ENCODE measurements at regions not wholly inside any gene's neighbourhood (a gene's known extent, or its start where the extent isn't known, plus 50 kb on each side); places are given as distances from the start of the nearest gene placed in this dataset.
"Not testable (repeated sequence)": the region's sequence is repeated elsewhere in the genome, so short reads cannot be mapped to it uniquely, and the experiment has no call there.

DNA sequence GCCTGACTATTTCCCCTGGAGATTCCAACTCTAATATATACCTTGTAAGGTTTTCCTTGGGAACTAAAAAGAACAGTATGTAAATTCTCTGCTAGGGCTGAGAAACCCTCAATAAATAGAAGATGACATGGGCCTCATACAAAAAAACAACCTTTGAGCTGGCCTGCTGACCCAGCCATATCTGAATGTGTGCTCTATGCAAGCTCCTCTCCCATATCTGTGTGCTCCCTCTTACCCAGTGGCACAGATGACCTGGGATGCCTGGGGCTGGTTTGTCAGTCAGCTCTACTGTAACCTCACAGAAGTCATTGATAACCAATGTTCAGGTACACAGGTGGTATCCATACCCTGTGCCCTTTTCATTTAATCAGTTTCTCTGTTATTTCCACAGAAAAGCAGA, 329.2 kb downstream of the SEC16B start (continued):
- TF ChIP-seq, protein P1, sequence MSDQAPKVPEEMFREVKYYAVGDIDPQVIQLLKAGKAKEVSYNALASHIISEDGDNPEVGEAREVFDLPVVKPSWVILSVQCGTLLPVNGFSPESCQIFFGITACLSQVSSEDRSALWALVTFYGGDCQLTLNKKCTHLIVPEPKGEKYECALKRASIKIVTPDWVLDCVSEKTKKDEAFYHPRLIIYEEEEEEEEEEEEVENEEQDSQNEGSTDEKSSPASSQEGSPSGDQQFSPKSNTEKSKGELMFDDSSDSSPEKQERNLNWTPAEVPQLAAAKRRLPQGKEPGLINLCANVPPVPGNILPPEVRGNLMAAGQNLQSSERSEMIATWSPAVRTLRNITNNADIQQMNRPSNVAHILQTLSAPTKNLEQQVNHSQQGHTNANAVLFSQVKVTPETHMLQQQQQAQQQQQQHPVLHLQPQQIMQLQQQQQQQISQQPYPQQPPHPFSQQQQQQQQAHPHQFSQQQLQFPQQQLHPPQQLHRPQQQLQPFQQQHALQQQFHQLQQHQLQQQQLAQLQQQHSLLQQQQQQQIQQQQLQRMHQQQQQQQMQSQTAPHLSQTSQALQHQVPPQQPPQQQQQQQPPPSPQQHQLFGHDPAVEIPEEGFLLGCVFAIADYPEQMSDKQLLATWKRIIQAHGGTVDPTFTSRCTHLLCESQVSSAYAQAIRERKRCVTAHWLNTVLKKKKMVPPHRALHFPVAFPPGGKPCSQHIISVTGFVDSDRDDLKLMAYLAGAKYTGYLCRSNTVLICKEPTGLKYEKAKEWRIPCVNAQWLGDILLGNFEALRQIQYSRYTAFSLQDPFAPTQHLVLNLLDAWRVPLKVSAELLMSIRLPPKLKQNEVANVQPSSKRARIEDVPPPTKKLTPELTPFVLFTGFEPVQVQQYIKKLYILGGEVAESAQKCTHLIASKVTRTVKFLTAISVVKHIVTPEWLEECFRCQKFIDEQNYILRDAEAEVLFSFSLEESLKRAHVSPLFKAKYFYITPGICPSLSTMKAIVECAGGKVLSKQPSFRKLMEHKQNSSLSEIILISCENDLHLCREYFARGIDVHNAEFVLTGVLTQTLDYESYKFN (CRISPR knock-in tag; conservative IDR thresholded peaks at IDR 0.05), result 0 out of 2 replicates have a peak, but pooled peaks have one; percentile 17
- TF ChIP-seq ZNF614 (CRISPR knock-in tag; IDR thresholded peaks at IDR 0.05; ENCODE audit: borderline replicate concordance) (no peak), RBAK (CRISPR knock-in tag; IDR thresholded peaks at IDR 0.05) (no peak), ZSCAN31 (CRISPR knock-in tag; IDR thresholded peaks at IDR 0.05; ENCODE audit: low read depth) (no peak), CBX5 (CRISPR knock-in tag; IDR thresholded peaks at IDR 0.05; ENCODE audit: borderline replicate concordance) (no peak), SP1 (IDR thresholded peaks at IDR 0.05) (no peak), SP1 (CRISPR knock-in tag; IDR thresholded peaks at IDR 0.05) (no peak), ZNF660 (CRISPR knock-in tag; IDR thresholded peaks at IDR 0.05; ENCODE audit: borderline replicate concordance, low read depth) (no peak), JUNB (CRISPR knock-in tag; IDR thresholded peaks at IDR 0.05; ENCODE audit: borderline replicate concordance) (no peak)
- TF ChIP-seq, protein P2, sequence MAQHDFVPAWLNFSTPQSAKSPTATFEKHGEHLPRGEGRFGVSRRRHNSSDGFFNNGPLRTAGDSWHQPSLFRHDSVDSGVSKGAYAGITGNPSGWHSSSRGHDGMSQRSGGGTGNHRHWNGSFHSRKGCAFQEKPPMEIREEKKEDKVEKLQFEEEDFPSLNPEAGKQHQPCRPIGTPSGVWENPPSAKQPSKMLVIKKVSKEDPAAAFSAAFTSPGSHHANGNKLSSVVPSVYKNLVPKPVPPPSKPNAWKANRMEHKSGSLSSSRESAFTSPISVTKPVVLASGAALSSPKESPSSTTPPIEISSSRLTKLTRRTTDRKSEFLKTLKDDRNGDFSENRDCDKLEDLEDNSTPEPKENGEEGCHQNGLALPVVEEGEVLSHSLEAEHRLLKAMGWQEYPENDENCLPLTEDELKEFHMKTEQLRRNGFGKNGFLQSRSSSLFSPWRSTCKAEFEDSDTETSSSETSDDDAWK (CRISPR knock-in tag; IDR thresholded peaks at IDR 0.05), result no peak
- TF ChIP-seq, protein P3, sequence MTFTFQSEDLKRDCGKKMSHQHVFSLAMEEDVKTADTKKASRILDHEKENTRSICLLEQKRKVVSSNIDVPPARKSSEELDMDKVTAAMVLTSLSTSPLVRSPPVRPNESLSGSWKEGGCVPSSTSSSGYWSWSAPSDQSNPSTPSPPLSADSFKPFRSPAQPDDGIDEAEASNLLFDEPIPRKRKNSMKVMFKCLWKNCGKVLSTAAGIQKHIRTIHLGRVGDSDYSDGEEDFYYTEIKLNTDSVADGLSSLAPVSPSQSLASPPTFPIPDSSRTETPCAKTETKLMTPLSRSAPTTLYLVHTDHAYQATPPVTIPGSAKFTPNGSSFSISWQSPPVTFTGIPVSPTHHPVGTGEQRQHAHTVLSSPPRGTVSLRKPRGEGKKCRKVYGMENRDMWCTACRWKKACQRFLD (CRISPR knock-in tag; IDR thresholded peaks at IDR 0.05; ENCODE audit: borderline replicate concordance), result no peak
- TF ChIP-seq, protein P4, sequence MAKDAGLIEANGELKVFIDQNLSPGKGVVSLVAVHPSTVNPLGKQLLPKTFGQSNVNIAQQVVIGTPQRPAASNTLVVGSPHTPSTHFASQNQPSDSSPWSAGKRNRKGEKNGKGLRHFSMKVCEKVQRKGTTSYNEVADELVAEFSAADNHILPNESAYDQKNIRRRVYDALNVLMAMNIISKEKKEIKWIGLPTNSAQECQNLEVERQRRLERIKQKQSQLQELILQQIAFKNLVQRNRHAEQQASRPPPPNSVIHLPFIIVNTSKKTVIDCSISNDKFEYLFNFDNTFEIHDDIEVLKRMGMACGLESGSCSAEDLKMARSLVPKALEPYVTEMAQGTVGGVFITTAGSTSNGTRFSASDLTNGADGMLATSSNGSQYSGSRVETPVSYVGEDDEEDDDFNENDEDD (CRISPR knock-in tag; IDR thresholded peaks at IDR 0.05; ENCODE audit: borderline replicate concordance), result no peak

DNA sequence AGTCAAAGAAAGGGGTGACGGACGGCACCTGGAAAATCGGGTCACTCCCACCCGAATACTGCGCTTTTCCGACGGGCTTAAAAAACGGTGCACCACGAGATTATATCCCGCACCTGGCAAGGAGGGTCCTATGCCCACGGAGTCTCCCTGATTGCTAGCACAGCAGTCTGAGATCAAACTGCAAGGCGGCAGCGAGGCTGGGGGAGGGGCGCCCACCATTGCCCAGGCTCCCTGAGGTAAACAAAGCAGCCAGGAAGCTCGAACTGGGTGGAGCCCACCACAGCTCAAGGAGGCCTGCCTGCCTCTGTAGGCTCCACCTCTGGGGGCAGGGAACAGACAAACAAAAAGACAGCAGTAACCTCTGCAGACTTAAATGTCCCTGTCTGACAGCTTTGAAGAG, 335.7 kb downstream of the SEC16B start:
- H3K9ac ChIP-seq (ENCODE audit: insufficient read depth, low read depth, low read length); H3K4me3 ChIP-seq (replicated peaks in 1 of 3; ENCODE audit: insufficient read depth in 1 of 3, low read depth in 2 of 3, low read length in 3 of 3); H3K27ac ChIP-seq (ENCODE audit: extremely low read length, insufficient read depth, low read length); intact Hi-C loops (cut with micrococcal nuclease; ENCODE audit: unreplicated experiment); H3K4me1 ChIP-seq (ENCODE audit: insufficient read depth, low read length); H3K36me3 ChIP-seq (replicated peaks in 1 of 2; ENCODE audit: control insufficient read depth in 1 of 2, insufficient read depth in 2 of 2, low read length in 2 of 2); FAIRE-seq; in situ Hi-C loops (cut with HindIII; ENCODE audit: extremely low pct_ligation_motif_present, low pct_unique_long_range_greater_than_20kb); H3K4me2 ChIP-seq (ENCODE audit: low read depth, low read length); CTCF ChIA-PET (ENCODE audit: low intra/inter-chr PET ratio, low total read pairs); H3K9me3 ChIP-seq (ENCODE audit: low read length); DNase-seq (ENCODE audit: low spot score); BruUV-seq (replicated peaks); H2AFZ ChIP-seq (ENCODE audit: low read length); H3K27me3 ChIP-seq (ENCODE audit: control insufficient read depth in 1 of 2, insufficient read depth in 2 of 2, low read length in 2 of 2); ATAC-seq; POLR2A ChIA-PET; H3K79me2 ChIP-seq (ENCODE audit: insufficient read depth, low read length); H4K20me1 ChIP-seq (ENCODE audit: insufficient read depth, low read length): not testable (repeated sequence)
- 0% methylated on average over 1 of the region's 15 CpGs for WGBS (ENCODE audit: low lambda C conversion rate)

All from HepG2 (cell line).